Astrocyte (in vitro differentiated cells and primary cell): ENCODE measurements at regions not wholly inside any gene's neighbourhood (a gene's known extent, or its start where the extent isn't known, plus 50 kb on each side); places are given as distances from the start of the nearest gene placed in this dataset.

Experiments
- EZH2 ChIP-seq: IDR thresholded peaks from 2 replicates; pipeline ENCODE4 v1.6.1; 2012; ENCODE audit warnings: mild to moderate bottlenecking, low read length, inconsistent platforms; ENCODE audit not compliant: insufficient read depth
- TF ChIP-seq, protein P1 (sequence below): IDR thresholded peaks from 2 replicates; pipeline ENCODE4 v1.5.1; 2011; ENCODE audit warnings: low read depth, mild to moderate bottlenecking, inconsistent platforms, low read length, moderate library complexity; ENCODE audit not compliant: insufficient read depth

GRCh38 chr13:82658811-82659210, 1223.5 kb downstream of the SLITRK1 start:
- TF ChIP-seq, protein P1, sequence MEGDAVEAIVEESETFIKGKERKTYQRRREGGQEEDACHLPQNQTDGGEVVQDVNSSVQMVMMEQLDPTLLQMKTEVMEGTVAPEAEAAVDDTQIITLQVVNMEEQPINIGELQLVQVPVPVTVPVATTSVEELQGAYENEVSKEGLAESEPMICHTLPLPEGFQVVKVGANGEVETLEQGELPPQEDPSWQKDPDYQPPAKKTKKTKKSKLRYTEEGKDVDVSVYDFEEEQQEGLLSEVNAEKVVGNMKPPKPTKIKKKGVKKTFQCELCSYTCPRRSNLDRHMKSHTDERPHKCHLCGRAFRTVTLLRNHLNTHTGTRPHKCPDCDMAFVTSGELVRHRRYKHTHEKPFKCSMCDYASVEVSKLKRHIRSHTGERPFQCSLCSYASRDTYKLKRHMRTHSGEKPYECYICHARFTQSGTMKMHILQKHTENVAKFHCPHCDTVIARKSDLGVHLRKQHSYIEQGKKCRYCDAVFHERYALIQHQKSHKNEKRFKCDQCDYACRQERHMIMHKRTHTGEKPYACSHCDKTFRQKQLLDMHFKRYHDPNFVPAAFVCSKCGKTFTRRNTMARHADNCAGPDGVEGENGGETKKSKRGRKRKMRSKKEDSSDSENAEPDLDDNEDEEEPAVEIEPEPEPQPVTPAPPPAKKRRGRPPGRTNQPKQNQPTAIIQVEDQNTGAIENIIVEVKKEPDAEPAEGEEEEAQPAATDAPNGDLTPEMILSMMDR = no peak
- no peak for TF ChIP-seq EZH2
